HCT116 (cell line): ENCODE measurements at regions not wholly inside any gene's neighbourhood (a gene's known extent, or its start where the extent isn't known, plus 50 kb on each side); places are given as distances from the start of the nearest gene placed in this dataset.

Source experiments
- ATAC-seq: fragments of 200-7000 bp; cut with Tn5 transposase; 2 replicates; pipeline ENCODE4 v1.9.1; 2020; ENCODE audit warnings: mild to moderate bottlenecking, moderate library complexity
- BruUV-seq: library from RNA; stranded (reverse); fragments of 400-500 nt; replicated peaks from 2 replicates; lab custom pipeline; 2021; lab: Mats Ljungman, UMichigan
- CTCF ChIA-PET: fragments of 300-600 bp; sonication (Branson Sonifier 250); formaldehyde crosslinking; loops from one replicate; lab custom pipeline; 2021; ENCODE audit warnings: antibody characterized with exemption; lab: Charles Lee
- POLR2A ChIA-PET: fragments of 300-600, 350-600 bp; sonication (Branson Sonifier 250); formaldehyde crosslinking; loops from one replicate; lab custom pipeline; 2021; ENCODE audit warnings: antibody characterized with exemption; lab: Charles Lee
- RAD21 ChIA-PET, 2 experiments: fragments of 300-600 bp; sonication (Branson Sonifier 250); formaldehyde crosslinking; loops; one replicate each; lab custom pipeline; 2023; ENCODE audit warnings: low total read pairs in 2 of 2; ENCODE audit not compliant: uncharacterized antibody in 2 of 2, unreplicated experiment in 2 of 2, low non-redundant PET in 1 of 2; lab: Charles Lee
- DNase-seq: peaks from one replicate; pipeline ENCODE4 v3.0.0-alpha.2; 2010; ENCODE audit warnings: low read depth, low spot score
- H2AFZ ChIP-seq: fragments of 200-600 bp; shearing (Covaris generic), sonication (generic); 2 replicates; pipeline ENCODE4 v1.6.1; 2017; ENCODE audit warnings: low read depth, mixed run types, mixed read lengths, antibody characterized with exemption, low read length; ENCODE audit not compliant: poor library complexity, severe bottlenecking
- H3K27ac ChIP-seq: 2 replicates; pipeline ENCODE4 v1.5.1; 2012; ENCODE audit warnings: low read depth, low read length
- H3K27me3 ChIP-seq: fragments of 200-600 bp; sonication (generic); 2 replicates; pipeline ENCODE4 v1.6.1; 2016; ENCODE audit warnings: mixed run types, low read length, mixed read lengths; ENCODE audit not compliant: insufficient read depth
- H3K36me3 ChIP-seq, 2 experiments: fragments of 200-500 bp in 1 of 2; fragments of 200-600 bp in 1 of 2; sonication (Bioruptor generic) in 1 of 2; sonication (generic) in 1 of 2; 2 replicates each; pipeline versions ENCODE4 v1.5.1 to v1.6.1; 2014 to 2016; ENCODE audit warnings: low read length in 2 of 2, inconsistent platforms in 1 of 2, mixed read lengths in 1 of 2, mixed run types in 1 of 2; ENCODE audit not compliant: insufficient read depth in 2 of 2, control insufficient read depth in 1 of 2
- H3K4me1 ChIP-seq, 2 experiments: fragments of 200-600 bp in 1 of 2; sonication (generic) in 1 of 2; 2 replicates each; pipeline versions ENCODE4 v1.5.1 to v1.6.1; 2012 to 2017; ENCODE audit warnings: low read length in 2 of 2, inconsistent platforms in 1 of 2, mild to moderate bottlenecking in 1 of 2, mixed read lengths in 1 of 2, mixed run types in 1 of 2, moderate library complexity in 1 of 2; ENCODE audit not compliant: insufficient read depth in 2 of 2, control insufficient read depth in 1 of 2
- H3K4me2 ChIP-seq: fragments of 200-600 bp; sonication (generic); 2 replicates; pipeline ENCODE4 v1.6.1; 2017; ENCODE audit warnings: mixed run types, low read length, mixed read lengths
- H3K4me3 ChIP-seq, 2 experiments: fragments of 200-600 bp in 1 of 2; sonication (generic) in 1 of 2; replicated peaks in 1 of 2; 2 replicates each; pipeline ENCODE4 v1.5.1; 2011 to 2016; ENCODE audit warnings: low read length in 2 of 2, control low read depth in 1 of 2, low read depth in 1 of 2, mild to moderate bottlenecking in 1 of 2, mixed read lengths in 1 of 2, mixed run types in 1 of 2
- H3K79me2 ChIP-seq: fragments of 200-600 bp; sonication (generic); 2 replicates; pipeline ENCODE4 v1.6.1; 2017; ENCODE audit warnings: mild to moderate bottlenecking, mixed run types, low read length, moderate library complexity, mixed read lengths; ENCODE audit not compliant: insufficient read depth
- H3K9ac ChIP-seq: fragments of 200-600 bp; sonication (generic); 2 replicates; pipeline ENCODE4 v1.6.1; 2016; ENCODE audit warnings: low read length, mixed read lengths
- H3K9me2 ChIP-seq: fragments of 200-600 bp; sonication (generic), shearing (Covaris generic); 2 replicates; pipeline ENCODE4 v1.6.1; 2017; ENCODE audit warnings: mixed run types, mild to moderate bottlenecking, moderate library complexity; ENCODE audit not compliant: insufficient read depth
- H3K9me3 ChIP-seq, 2 experiments: fragments of 200-500 bp in 1 of 2; fragments of 200-600 bp in 1 of 2; sonication (Bioruptor generic) in 1 of 2; sonication (generic) in 1 of 2; 2 replicates each; pipeline ENCODE4 v1.6.1; 2014 to 2017; ENCODE audit warnings: low read length in 2 of 2, mixed read lengths in 2 of 2, inconsistent platforms in 1 of 2, low read depth in 1 of 2, mild to moderate bottlenecking in 1 of 2, mixed run types in 1 of 2, moderate library complexity in 1 of 2; ENCODE audit not compliant: control insufficient read depth in 1 of 2, insufficient read depth in 1 of 2
- H4K20me1 ChIP-seq: fragments of 200-600 bp; sonication (generic), shearing (Covaris generic); 2 replicates; pipeline ENCODE4 v1.6.1; 2017; ENCODE audit warnings: mixed run types, mild to moderate bottlenecking, moderate library complexity; ENCODE audit not compliant: insufficient read depth
- ELF1 ChIP-seq: IDR thresholded peaks from 2 replicates; pipeline ENCODE4 v1.6.1; 2012; ENCODE audit warnings: low read depth, borderline replicate concordance
- EZH2phosphoT487 ChIP-seq: fragments of 200-600 bp; IDR thresholded peaks from 2 replicates; pipeline ENCODE4 v1.6.1; 2018; ENCODE audit warnings: antibody characterized with exemption, borderline replicate concordance
- FOSL1 ChIP-seq: IDR thresholded peaks from 2 replicates; pipeline ENCODE4 v1.6.1; 2012; ENCODE audit warnings: low read depth
- JUND ChIP-seq: IDR thresholded peaks from 2 replicates; pipeline ENCODE4 v1.6.1; 2012
- POLR2A ChIP-seq: IDR thresholded peaks from 2 replicates; pipeline ENCODE4 v1.7.0; 2011; ENCODE audit warnings: borderline replicate concordance; ENCODE audit not compliant: insufficient read depth, insufficient read length; ENCODE audit errors: extremely low read depth
- POLR2AphosphoS5 ChIP-seq: IDR thresholded peaks from 2 replicates; pipeline ENCODE4 v1.6.1; 2011; ENCODE audit warnings: mild to moderate bottlenecking, low read depth, low read length, moderate library complexity
- RAD21 ChIP-seq: IDR thresholded peaks from 2 replicates; pipeline ENCODE4 v1.6.1; 2012; ENCODE audit warnings: low read depth, mild to moderate bottlenecking
- SIN3A ChIP-seq: IDR thresholded peaks from 2 replicates; pipeline ENCODE4 v1.6.1; 2012; ENCODE audit warnings: low read depth
- SP1 ChIP-seq: IDR thresholded peaks from 2 replicates; pipeline ENCODE4 v1.6.1; 2012; ENCODE audit warnings: low read depth
- YY1 ChIP-seq: IDR thresholded peaks from 2 replicates; pipeline ENCODE4 v1.6.1; 2011; ENCODE audit warnings: low read length, low read depth, moderate library complexity, mild to moderate bottlenecking; ENCODE audit not compliant: insufficient replicate concordance; ENCODE audit errors: extremely low read depth
- ZNF274 ChIP-seq: fragments of 200-500 bp; sonication (Bioruptor generic); IDR thresholded peaks from 2 replicates; pipeline ENCODE4 v1.6.1; 2014; ENCODE audit warnings: mild to moderate bottlenecking, low read depth, low read length, inconsistent platforms
- intact Hi-C: fragments of 100-400 bp; cut with micrococcal nuclease; formaldehyde crosslinking; loops from 2 replicates; pipeline ENCODE4 v1.10.0; 2022
- TF ChIP-seq, protein P1 (sequence below): IDR thresholded peaks from 2 replicates; pipeline ENCODE4 v1.6.1; 2012
- TF ChIP-seq, protein P2 (sequence below), 3 experiments: fragments of 200-600 bp in 1 of 3; sonication (generic) in 1 of 3; IDR thresholded peaks in 2 of 3; conservative IDR thresholded peaks in 1 of 3; 2 replicates each; pipeline ENCODE4 v1.5.1; 2012 to 2017; ENCODE audit warnings: low read depth in 2 of 3, low read length in 2 of 3, antibody characterized with exemption in 1 of 3, borderline replicate concordance in 1 of 3, control low read depth in 1 of 3, mild to moderate bottlenecking in 1 of 3, mixed read lengths in 1 of 3, mixed run types in 1 of 3, moderate library complexity in 1 of 3; ENCODE audit not compliant: insufficient read depth in 1 of 3
- TF ChIP-seq, protein P3 (sequence below): IDR thresholded peaks from 2 replicates; pipeline ENCODE4 v1.6.1; 2012

DNA sequence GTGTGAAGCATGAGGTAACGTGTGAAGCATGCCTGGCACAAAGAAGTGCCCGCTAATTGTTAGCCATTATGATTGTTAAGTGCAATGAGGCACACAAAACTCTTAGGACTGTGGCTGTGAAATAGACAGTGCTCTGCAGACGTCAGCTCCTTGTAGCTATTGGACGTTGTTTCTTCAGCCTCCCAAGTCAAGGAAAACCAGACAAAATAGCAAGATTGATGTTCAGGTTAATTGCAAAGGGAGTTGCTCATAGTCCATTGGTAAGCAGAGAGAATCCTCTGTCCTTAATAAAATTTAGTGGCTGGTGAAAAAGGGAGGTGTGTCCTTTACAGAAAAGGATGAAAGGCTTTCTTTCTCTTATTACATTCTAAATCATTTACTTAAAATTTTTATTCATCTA, 54.6 kb upstream of the MBP start:
- H3K36me3 ChIP-seq: no peaks in the 10 kb centered on the region
- H3K79me2 ChIP-seq: no peaks in the 10 kb centered on the region
- H3K4me1 ChIP-seq: no peaks in the 10 kb centered on the region
- no TSS peak for BruUV-seq
- DNase-seq: no peak
- H2AFZ ChIP-seq: no peak overlapping the region
- H4K20me1 ChIP-seq: no peaks in the 10 kb centered on the region
- no peak for ATAC-seq
- no peaks in the 10 kb centered on the region for H3K9me2 ChIP-seq
- H3K4me3 ChIP-seq: no peak overlapping the region
- no peaks in the 10 kb centered on the region for H3K9me3 ChIP-seq
- H3K9ac ChIP-seq: no peak overlapping the region
- CTCF ChIA-PET: no interaction called here
- no peak overlapping the region for H3K4me2 ChIP-seq
- RAD21 ChIA-PET: no interaction called here
- H3K27ac ChIP-seq: no peak overlapping the region
- intact Hi-C loops: no loop called here
- TF ChIP-seq YY1: no peak
- no peak for TF ChIP-seq ELF1
- no peak for TF ChIP-seq ZNF274
- no peak for TF ChIP-seq POLR2A
- TF ChIP-seq FOSL1: no peak
- TF ChIP-seq POLR2AphosphoS5: no peak
- TF ChIP-seq, protein P1, sequence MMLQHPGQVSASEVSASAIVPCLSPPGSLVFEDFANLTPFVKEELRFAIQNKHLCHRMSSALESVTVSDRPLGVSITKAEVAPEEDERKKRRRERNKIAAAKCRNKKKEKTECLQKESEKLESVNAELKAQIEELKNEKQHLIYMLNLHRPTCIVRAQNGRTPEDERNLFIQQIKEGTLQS: no peak
- TF ChIP-seq, protein P2, sequence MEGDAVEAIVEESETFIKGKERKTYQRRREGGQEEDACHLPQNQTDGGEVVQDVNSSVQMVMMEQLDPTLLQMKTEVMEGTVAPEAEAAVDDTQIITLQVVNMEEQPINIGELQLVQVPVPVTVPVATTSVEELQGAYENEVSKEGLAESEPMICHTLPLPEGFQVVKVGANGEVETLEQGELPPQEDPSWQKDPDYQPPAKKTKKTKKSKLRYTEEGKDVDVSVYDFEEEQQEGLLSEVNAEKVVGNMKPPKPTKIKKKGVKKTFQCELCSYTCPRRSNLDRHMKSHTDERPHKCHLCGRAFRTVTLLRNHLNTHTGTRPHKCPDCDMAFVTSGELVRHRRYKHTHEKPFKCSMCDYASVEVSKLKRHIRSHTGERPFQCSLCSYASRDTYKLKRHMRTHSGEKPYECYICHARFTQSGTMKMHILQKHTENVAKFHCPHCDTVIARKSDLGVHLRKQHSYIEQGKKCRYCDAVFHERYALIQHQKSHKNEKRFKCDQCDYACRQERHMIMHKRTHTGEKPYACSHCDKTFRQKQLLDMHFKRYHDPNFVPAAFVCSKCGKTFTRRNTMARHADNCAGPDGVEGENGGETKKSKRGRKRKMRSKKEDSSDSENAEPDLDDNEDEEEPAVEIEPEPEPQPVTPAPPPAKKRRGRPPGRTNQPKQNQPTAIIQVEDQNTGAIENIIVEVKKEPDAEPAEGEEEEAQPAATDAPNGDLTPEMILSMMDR (IDR thresholded peaks at IDR 0.05 in 2 of 3, conservative IDR thresholded peaks at IDR 0.05 in 1 of 3; ENCODE audit: borderline replicate concordance in 1 of 3, insufficient read depth in 1 of 3, low read depth in 2 of 3, low read length in 2 of 3): no peak
- TF ChIP-seq SIN3A: no peak
- no peak for TF ChIP-seq EZH2phosphoT487
- TF ChIP-seq JUND: no peak
- TF ChIP-seq, protein P3, sequence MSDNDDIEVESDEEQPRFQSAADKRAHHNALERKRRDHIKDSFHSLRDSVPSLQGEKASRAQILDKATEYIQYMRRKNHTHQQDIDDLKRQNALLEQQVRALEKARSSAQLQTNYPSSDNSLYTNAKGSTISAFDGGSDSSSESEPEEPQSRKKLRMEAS: no peak
- no peak for TF ChIP-seq RAD21
- TF ChIP-seq SP1: no peak
- no peaks in the 10 kb centered on the region for H3K27me3 ChIP-seq
- POLR2A ChIA-PET: no interaction called here
